Stimulated activated CD4-positive, alpha-beta T cell treated with anti-CD3 and anti-CD28 coated beads, Interleukin-1b, Interleukin-23, amount 100 ng/mL, for 4 hours (primary cell): ENCODE measurements at regions not wholly inside any gene's neighbourhood (a gene's known extent, or its start where the extent isn't known, plus 50 kb on each side); places are given as distances from the start of the nearest gene placed in this dataset.
A peak's percentile ranks its signal among the peaks of the same experiment; 100 is the strongest.

ENCODE experiments used
- DNase-seq, 2 donors: peaks; one replicate each; pipeline ENCODE4 v3.0.0-alpha.2; 2020; ENCODE audit warnings: low read depth in 2 of 2

- DNase-seq = no peak
These were observed 50.6 kb upstream of the JAZF1 start for GRCh38 chr7:28231176-28231575.

- DNase-seq = no peak
These were observed 56.0 kb upstream of the JAZF1 start for GRCh38 chr7:28236560-28236959.

- DNase-seq = no peak
These were observed 56.8 kb upstream of the JAZF1 start for GRCh38 chr7:28237363-28237762.

- no peak for DNase-seq
These were observed 59.2 kb upstream of the JAZF1 start for GRCh38 chr7:28239823-28240204.

- DNase-seq = no peak
These were observed 59.9 kb upstream of the JAZF1 start for GRCh38 chr7:28240481-28240880.

- no peak for DNase-seq
These were observed 63.3 kb upstream of the JAZF1 start for GRCh38 chr7:28243861-28244260.

- DNase-seq = no peak
These were observed 64.7 kb upstream of the JAZF1 start for GRCh38 chr7:28245123-28245878.

GRCh38 chr7:28246921-28247461, 66.4 kb upstream of the JAZF1 start:
- no peak for DNase-seq

GRCh38 chr7:28258240-28258639, 77.6 kb upstream of the JAZF1 start:
- DNase-seq = no peak

- no peak for DNase-seq
These were observed 80.4 kb upstream of the JAZF1 start for GRCh38 chr7:28260969-28261368.

GRCh38 chr7:28263622-28264271, 83.2 kb upstream of the JAZF1 start:
- DNase-seq = no peak

GRCh38 chr7:28266402-28266801, 85.8 kb upstream of the JAZF1 start:
- no peak for DNase-seq

- no peak for DNase-seq
These were observed 86.4 kb upstream of the JAZF1 start for GRCh38 chr7:28267012-28267411.

GRCh38 chr7:28269700-28270361, 89.2 kb upstream of the JAZF1 start:
- DNase-seq = no peak

- no peak for DNase-seq
These were observed 89.9 kb upstream of the JAZF1 start for GRCh38 chr7:28270536-28270935.

GRCh38 chr7:28272461-28272877, 91.9 kb upstream of the JAZF1 start:
- DNase-seq = peak; percentile 3 to 24

- DNase-seq = no peak
These were observed 95.7 kb upstream of the JAZF1 start for GRCh38 chr7:28276298-28276697.

GRCh38 chr7:28277364-28277763, 96.8 kb upstream of the JAZF1 start:
- no peak for DNase-seq

- no peak for DNase-seq
These were observed 97.4 kb upstream of the JAZF1 start for GRCh38 chr7:28277958-28278357.

- no peak for DNase-seq
These were observed 99.9 kb upstream of the JAZF1 start for GRCh38 chr7:28280516-28280915.

- no peak for DNase-seq
These were observed 109.9 kb upstream of the JAZF1 start for GRCh38 chr7:28290496-28290895.

- no peak for DNase-seq
These were observed 111.0 kb upstream of the JAZF1 start for GRCh38 chr7:28291559-28291958.
